NCI-H1048 (cell line): ENCODE measurements at regions not wholly inside any gene's neighbourhood (a gene's known extent, or its start where the extent isn't known, plus 50 kb on each side); places are given as distances from the start of the nearest gene placed in this dataset.
A peak's percentile ranks its signal among the peaks of the same experiment; 100 is the strongest.

ENCODE experiments used
- DNase-seq: peaks from one replicate; lab custom pipeline; 2025; lab: John Stamatoyannopoulos, UW

DNA sequence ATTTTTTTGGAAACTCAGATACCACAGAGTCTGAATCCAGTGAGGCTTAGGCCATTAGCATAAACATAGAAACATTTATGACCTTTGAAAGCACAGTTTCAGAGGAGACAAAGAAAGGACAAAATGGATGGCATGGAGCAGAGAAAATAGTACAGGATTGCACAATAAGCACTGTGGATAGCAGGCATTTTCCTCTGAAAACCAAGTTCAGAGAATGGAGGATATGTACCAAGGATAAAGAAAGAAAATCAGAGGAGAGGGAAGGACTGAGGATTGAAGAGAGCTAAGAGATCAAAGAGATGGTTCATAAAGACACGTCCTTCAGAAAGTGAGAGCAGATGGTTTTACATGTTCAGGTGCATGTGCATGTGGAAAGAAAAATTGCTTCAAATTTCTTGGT is 707.2 kb upstream of the CELF2 start:
- DNase-seq, result no peak

- DNase-seq, result no peak
Observed at GRCh38 chr10:10311966-10312365, 705.7 kb upstream of the CELF2 start.

DNA sequence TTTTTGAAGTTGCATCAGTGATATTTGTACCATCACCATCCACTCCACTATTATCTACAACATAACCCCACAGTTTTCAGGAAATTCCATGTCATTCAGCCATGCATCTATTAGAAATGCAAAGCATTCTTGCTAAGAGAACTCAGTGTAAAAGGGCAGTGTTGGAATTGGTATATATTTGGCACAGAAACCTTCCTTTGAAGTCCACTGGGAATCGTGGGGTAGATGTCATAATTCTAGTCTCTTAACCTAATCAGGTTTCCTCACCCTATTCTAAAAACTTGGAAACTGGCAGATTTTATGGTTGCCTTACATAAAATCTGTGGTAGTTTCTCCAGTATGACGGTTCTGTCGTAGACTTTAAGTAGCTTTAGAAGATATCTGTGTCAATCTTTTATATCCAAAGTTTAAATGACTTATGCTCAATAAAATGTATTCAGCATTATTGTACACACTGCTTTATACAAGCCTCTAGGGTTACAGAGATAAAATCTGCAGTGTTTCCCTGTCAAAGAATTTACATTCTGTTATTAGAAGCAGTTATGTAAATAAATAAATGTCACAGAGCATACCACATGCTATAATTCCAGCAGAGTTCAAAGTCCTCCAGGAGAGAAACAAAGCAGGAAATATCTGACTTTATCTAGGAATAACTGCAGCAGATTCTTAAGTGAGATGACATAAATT is 704.4 kb upstream of the CELF2 start:
- peak; percentile 68 for DNase-seq

- no peak for DNase-seq
Observed at GRCh38 chr10:10314626-10315025, 703.0 kb upstream of the CELF2 start.

GRCh38 chr10:10315989-10316388 is 701.7 kb upstream of the CELF2 start:
- DNase-seq, result no peak

DNA sequence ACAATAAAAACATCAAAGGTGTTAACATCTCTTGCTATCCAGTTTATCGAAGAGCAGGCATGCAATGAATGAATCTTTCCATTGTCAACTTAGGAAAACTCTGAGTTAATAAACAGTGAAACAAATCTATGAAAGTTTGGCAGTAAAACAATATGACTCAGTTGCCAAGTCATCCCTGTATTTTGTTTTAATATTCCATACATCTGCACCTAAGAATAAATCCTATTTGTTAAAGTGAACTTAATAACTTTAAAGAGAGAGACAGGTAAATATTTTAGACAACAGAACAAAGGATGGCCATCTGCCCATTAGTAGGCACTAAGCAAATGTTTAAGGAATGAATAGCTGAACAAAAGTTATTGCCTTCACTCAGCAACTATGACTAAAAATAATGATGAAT is 700.5 kb upstream of the CELF2 start:
- no peak for DNase-seq

- DNase-seq, result no peak
Observed at GRCh38 chr10:10318856-10319255, 698.8 kb upstream of the CELF2 start.

DNA sequence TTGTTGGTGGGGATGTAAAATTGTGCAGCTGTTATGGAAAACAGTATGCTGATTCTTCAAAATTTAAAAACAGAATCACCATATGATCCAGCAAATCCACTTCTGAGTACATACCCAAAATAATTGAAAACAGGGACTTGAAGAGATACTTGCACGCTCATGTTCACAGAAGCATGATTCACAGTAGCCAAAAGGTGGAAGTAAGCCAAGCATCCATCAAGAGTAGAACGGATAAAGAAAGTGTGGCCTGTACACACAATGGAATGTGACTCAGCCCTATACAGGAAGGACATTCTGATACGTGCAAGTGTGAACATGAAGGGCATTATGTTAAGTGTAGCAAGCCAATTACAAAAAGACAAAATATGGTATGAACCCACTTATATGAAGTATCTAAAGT is 696.7 kb upstream of the CELF2 start:
- no peak for DNase-seq

GRCh38 chr10:10326116-10326515 is 691.6 kb upstream of the CELF2 start:
- no peak for DNase-seq

- DNase-seq, result no peak
Observed at GRCh38 chr10:10327934-10328333, 689.7 kb upstream of the CELF2 start.

DNA sequence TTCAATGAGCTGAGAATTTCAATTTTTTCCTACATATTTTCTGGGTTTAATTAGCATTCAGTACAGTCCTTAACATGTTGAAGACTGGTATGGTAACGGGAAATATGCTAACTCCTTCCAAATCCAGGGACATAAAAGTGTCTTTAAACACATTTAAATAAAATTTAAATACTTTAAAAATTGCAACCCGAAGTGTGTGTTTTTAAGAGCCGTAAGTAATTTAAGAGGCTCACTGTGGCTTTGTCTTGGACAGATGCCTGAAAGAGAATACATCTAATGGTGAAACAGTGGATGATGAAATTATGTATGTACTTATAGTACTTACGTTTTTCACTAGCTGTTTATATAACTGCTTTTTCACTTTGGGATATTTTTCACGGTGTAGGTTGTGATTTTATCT is 687.3 kb upstream of the CELF2 start:
- DNase-seq, result no peak

GRCh38 chr10:10332786-10333185 is 684.9 kb upstream of the CELF2 start:
- DNase-seq, result no peak

GRCh38 chr10:10333622-10334021 is 684.0 kb upstream of the CELF2 start:
- DNase-seq, result no peak

DNA sequence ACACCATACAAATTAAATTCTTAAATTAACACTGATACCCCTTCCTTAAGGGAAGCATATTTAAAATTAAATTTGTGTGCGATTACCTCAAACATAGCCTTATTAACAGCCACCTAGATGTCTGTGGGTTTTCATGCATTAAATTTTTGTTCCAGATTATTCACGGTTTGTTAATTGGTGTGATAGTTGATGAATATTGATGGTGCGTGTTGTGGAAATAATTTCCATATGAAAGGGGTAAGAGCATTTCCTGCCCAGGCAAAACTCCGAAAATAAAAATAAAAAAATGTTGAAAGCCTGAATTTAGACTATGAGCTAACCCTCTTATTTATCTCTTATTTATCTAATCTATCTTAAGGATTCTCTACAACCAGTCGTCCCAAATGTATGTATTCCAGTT is 679.3 kb upstream of the CELF2 start:
- DNase-seq, result no peak

DNA sequence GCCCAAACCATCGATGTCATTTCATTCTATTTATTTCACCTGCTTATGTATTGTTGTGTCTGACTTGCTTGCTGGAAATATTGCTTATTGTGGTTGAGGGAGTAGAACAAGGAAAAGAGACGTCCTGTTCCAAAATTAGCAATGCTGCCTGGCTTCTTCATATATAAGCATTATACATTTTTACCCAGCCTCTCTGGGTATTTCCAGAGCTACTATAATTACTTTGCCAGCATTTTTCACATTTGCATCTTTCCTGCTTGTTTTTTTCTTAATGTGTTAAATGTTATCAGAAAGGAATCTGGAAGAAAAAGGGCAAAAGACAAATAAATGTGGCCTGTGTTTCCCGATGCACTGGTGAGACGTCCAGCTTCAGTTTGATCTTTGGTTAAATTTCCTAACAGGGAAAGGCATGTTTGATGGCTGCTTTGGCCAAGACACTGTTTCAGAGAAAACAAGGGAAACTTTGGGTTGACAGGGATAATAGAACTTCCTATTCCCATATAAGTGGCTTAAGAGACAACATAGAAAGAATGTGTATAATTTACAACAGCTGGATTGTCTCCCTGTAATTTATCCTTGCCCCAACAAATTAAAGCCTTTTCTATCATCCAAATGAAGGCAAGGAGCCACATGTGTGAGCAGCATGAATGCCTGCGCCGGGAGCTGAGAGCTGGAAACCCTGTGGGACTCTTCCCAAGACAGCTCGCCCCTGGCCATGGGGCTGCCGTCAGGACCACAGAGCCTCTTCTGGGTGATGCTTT is 671.1 kb upstream of the CELF2 start:
- DNase-seq, result no peak

- no peak for DNase-seq
Observed at GRCh38 chr10:10350050-10350449, 667.6 kb upstream of the CELF2 start.

GRCh38 chr10:10351451-10351850 is 666.2 kb upstream of the CELF2 start:
- DNase-seq, result no peak

DNA sequence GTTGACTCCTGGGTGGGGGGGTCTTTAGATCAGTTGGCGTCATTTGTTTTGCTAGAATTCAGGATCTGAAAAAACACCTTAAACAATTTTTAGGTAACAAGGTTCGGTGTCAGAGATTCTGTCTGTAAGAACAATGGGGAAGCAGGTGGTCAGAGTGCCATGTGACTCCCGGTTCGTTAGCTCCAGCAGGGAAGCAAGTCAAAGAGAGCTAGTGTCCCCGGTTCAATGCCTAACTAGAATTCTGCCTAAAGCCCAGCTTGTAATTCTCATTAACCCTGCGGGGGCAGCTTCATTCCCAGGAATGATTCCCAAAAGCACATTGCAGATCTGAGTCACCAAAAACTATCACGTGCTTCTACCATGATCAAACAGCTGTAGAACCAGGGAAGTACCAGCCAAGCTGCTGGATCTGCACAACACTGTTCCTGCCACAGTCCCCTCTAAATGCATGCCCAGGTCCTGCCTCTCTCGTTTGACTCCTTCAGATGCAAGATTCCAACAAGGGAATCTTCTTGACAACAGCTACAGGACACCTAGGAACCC is 664.3 kb upstream of the CELF2 start:
- no peak for DNase-seq

DNA sequence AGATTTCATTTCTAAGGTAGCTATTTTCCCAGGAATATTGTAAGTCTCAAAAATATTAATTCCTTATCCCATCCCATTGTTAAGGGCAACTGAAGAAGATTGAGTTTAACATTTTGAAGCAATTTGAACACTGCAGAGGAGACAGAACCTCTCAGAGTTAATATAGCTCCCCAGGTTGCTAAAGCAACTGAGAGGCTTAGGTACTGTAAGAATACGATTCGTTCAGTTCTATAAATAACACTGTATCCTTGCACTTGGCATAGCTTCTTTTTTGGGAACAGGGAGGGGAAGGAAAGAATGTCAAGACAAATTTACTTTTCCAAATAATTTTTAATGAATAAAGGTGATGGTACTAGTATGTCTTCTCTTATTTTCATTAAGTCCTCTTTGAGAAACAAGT is 658.4 kb upstream of the CELF2 start:
- DNase-seq, result no peak

DNA sequence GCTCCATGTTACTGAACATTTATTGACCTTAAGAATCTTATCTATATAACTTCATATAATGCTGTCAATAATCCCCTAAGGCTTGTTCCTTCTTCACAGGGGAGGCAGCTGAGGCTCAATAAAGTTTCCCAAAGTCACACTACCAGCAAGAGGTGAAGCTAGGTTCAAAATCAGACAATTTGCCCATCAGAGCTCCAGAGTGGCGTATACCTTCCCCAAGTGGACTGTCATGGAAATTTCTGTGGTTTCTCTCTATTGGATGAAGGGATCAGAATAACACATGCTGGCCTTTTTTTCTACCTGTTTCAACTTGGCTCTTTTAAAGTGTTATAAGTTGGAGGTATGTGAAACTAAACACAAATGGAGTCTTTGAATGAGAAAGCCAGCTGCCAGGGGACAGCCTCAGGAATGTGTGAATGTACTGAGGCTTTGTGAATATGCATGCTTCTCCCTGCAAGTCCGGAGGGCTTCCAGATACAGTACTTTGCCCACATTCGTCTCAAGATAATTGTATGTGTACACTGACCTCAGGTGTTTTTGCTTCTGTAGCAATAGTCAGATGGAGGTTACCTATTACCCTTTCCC is 656.3 kb upstream of the CELF2 start:
- no peak for DNase-seq

GRCh38 chr10:10362800-10363199 is 654.9 kb upstream of the CELF2 start:
- no peak for DNase-seq

DNA sequence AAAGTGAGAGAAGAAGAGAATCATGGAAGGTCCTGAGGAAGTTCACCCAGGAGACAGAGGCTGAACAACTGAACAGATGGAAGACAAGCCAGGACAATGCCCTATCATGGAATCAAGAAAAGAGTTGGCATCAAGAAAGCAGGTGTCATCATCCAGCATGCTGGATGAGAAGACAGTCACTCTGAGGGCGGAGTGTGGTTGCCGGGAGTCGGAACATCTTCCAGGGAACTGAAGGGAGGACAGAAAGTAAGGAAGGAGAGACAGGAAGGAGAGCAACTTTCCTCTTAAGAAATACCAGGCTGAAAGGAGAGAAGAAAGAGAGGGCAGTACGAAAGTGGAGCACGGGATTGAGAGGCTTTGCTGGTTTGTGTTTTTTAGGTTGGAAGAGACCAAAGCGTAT is 654.5 kb upstream of the CELF2 start:
- DNase-seq, result no peak

DNA sequence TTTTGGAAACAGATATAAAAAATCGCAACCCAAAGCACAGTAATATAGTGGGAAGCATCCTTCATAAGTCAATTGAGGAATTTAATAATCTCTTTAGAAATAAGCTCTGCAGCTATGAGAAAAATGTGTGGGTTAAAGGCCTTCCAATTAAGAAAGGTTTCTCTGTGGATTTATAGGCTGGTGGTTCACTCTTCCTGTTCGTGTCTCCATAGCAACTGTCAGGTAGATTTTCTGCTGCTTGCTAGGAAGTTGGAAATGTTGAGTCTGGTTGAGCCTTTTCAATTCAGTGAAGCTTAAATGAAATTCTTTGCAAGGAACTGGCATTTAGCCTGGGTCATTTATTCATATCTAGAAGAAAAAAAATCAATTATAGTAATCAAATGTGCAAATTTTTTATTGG is 652.8 kb upstream of the CELF2 start:
- no peak for DNase-seq
